PC-9 (cell line): ENCODE measurements at regions not wholly inside any gene's neighbourhood (a gene's known extent, or its start where the extent isn't known, plus 50 kb on each side); places are given as distances from the start of the nearest gene placed in this dataset.

Experiments
- BruUV-seq: library from RNA; stranded (reverse); fragments of 400-500 nt; replicated peaks from 2 replicates; lab custom pipeline; 2021; lab: Mats Ljungman, UMichigan
- CTCF ChIA-PET: fragments of 300-600 bp; sonication (Branson Sonifier 250); formaldehyde crosslinking; loops from one replicate; lab custom pipeline; 2022; ENCODE audit warnings: antibody characterized with exemption; lab: Charles Lee
- POLR2A ChIA-PET: fragments of 300-600 bp; sonication (Branson Sonifier 250); formaldehyde crosslinking; loops from one replicate; lab custom pipeline; 2022; ENCODE audit warnings: antibody characterized with exemption; ENCODE audit not compliant: unreplicated experiment; lab: Charles Lee
- DNase-seq, 2 experiments: peaks; one replicate each; pipeline versions ENCODE4 v3.0.0 to v3.0.0-alpha.2; 2015 to 2022; ENCODE audit warnings: mixed read lengths in 1 of 2
- H2AFZ ChIP-seq: fragments of 200-600 bp; sonication (generic); 2 replicates; pipeline ENCODE4 v1.8.1; 2017; ENCODE audit warnings: antibody characterized with exemption
- H3F3A ChIP-seq: fragments of 200-600 bp; sonication (generic); 2 replicates; pipeline ENCODE4 v1.8.1; 2017; ENCODE audit warnings: antibody characterized with exemption, mild to moderate bottlenecking, low read depth; ENCODE audit not compliant: insufficient read depth
- H3K27ac ChIP-seq: fragments of 200-600 bp; sonication (generic); 2 replicates; pipeline ENCODE4 v1.6.1; 2016; ENCODE audit warnings: mixed run types
- H3K27me3 ChIP-seq: fragments of 200-600 bp; sonication (generic); 2 replicates; pipeline ENCODE4 v1.6.1; 2016; ENCODE audit warnings: low read depth, mixed run types; ENCODE audit not compliant: insufficient read depth
- H3K36me3 ChIP-seq: fragments of 200-600 bp; sonication (generic); 2 replicates; pipeline ENCODE4 v1.6.1; 2016; ENCODE audit warnings: low read depth, mixed run types
- H3K4me1 ChIP-seq: fragments of 200-600 bp; sonication (generic); replicated peaks from 2 replicates; pipeline ENCODE4 v1.6.1; 2016; ENCODE audit warnings: mixed run types; ENCODE audit not compliant: insufficient read depth
- H3K4me2 ChIP-seq: fragments of 200-600 bp; sonication (generic); 2 replicates; pipeline ENCODE4 v1.6.1; 2017; ENCODE audit warnings: mixed run types
- H3K4me3 ChIP-seq: fragments of 200-600 bp; sonication (generic); 2 replicates; pipeline ENCODE4 v1.6.1; 2016; ENCODE audit warnings: mixed run types
- H3K79me2 ChIP-seq: fragments of 200-600 bp; sonication (generic); 2 replicates; pipeline ENCODE4 v1.6.1; 2017; ENCODE audit warnings: low read depth, mixed run types
- H3K9me2 ChIP-seq: fragments of 200-600 bp; sonication (generic); 2 replicates; pipeline ENCODE4 v1.8.1; 2017; ENCODE audit warnings: mild to moderate bottlenecking; ENCODE audit not compliant: insufficient read depth
- H3K9me3 ChIP-seq: fragments of 200-600 bp; sonication (generic); 2 replicates; pipeline ENCODE4 v1.8.1; 2016; ENCODE audit warnings: low read depth; ENCODE audit not compliant: insufficient read depth
- H4K20me1 ChIP-seq: fragments of 200-600 bp; sonication (generic); 2 replicates; pipeline ENCODE4 v1.8.1; 2017; ENCODE audit not compliant: insufficient read depth
- CTCF ChIP-seq: fragments of 200-600 bp; sonication (generic); conservative IDR thresholded peaks from 2 replicates; pipeline ENCODE4 v1.6.1; 2017; ENCODE audit warnings: mixed run types, antibody characterized with exemption, mild to moderate bottlenecking, moderate library complexity
- EZH2 ChIP-seq: fragments of 200-600 bp; sonication (generic); IDR thresholded peaks from 2 replicates; pipeline ENCODE4 v1.8.0; 2017; ENCODE audit warnings: antibody characterized with exemption, low read depth
- intact Hi-C: fragments of 100-400 bp; cut with micrococcal nuclease; formaldehyde crosslinking; loops from one replicate; pipeline ENCODE4 v1.10.0; 2022; ENCODE audit not compliant: unreplicated experiment

- BruUV-seq = no TSS peak
- CTCF ChIA-PET = no interaction called here
These were observed 50.0 kb upstream of the PRELP start for GRCh38 chr1:203425663-203425975.

More at GRCh38 chr1:203425663-203425975, 50.0 kb upstream of the PRELP start:
- Histone ChIP-seq H2AFZ (no peak overlapping the region), H3K9me3 (no peaks in the 10 kb centered on the region), H3K4me3 (no peak overlapping the region), H3F3A (no peaks in the 10 kb centered on the region; the same call in 1 of the 2 replicates), H3K27ac (no peak overlapping the region), H3K79me2 (no peaks in the 10 kb centered on the region), H3K4me1 (no peaks in the 10 kb centered on the region), H3K9me2 (no peaks in the 10 kb centered on the region), H3K36me3 (no peaks in the 10 kb centered on the region), H3K4me2 (no peak overlapping the region), H4K20me1 (no peaks in the 10 kb centered on the region), H3K27me3 (peaks cover 77% of the 10 kb centered on the region)
- POLR2A ChIA-PET = interaction anchor here (0.5 kb wide), 1 partner anchor 103 kb away, joined by 36 read pairs; no protein-coding TSS in a partner anchor
- DNase-seq = no peak
- intact Hi-C loops = no loop called here
- TF ChIP-seq CTCF = no peak
- no peak for TF ChIP-seq EZH2
